ENCODE measurements at regions not wholly inside any gene's neighbourhood (a gene's known extent, or its start where the extent isn't known, plus 50 kb on each side); places are given as distances from the start of the nearest gene placed in this dataset.

DNA sequence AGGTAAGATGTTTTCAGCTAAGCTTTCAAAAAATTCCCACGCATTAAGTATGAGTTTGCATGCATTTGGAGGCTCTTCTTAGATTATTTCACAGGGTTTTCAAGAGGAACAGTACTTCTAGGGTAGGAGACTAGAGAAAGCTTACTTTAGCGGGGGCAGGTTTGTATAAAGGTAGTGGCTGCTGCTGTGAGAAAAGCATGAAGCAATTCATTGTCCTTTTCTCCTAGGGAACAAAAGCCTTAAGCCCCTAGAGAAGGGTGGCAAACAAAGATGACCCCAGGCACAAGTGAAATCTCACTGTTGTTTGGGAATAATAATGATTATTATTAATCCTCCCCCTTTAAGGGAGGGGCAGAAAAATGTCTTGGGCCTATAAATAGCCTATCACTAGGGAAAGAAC is 310.7 kb downstream of the DIPK2A start:
- no peak overlapping the region for H3K4me3 Mint-ChIP-seq
- H3K27me3 Mint-ChIP-seq (ENCODE audit: insufficient read depth): no peaks in the 10 kb centered on the region
- H3K4me1 ChIP-seq (ENCODE audit: control insufficient read depth, insufficient read depth, low read length): no peaks in the 10 kb centered on the region
- H3K9ac ChIP-seq (ENCODE audit: extremely low read depth, low read length, poor library complexity, severe bottlenecking): no peak overlapping the region
- no peak overlapping the region for H3K27ac ChIP-seq (ENCODE audit: low read depth, low read length)
- no peak for DNase-seq
- no peak overlapping the region for H3K27ac Mint-ChIP-seq
- 92 to 100% methylated on average over 1 to 2 of the region's 2 CpGs for WGBS, 2 experiments (ENCODE audit: insufficient coverage in 1 of 2, insufficient read length in 1 of 2)
- H3K36me3 Mint-ChIP-seq (ENCODE audit: low read depth): no peaks in the 10 kb centered on the region
- H3K27me3 ChIP-seq (ENCODE audit: control insufficient read depth, insufficient read depth, low read length, poor library complexity, severe bottlenecking): no peaks in the 10 kb centered on the region
- H3K4me3 ChIP-seq (ENCODE audit: low read length): no peak overlapping the region
- peaks cover 8% of the 10 kb centered on the region for H3K4me1 Mint-ChIP-seq
- H3K9me3 Mint-ChIP-seq: no peaks in the 10 kb centered on the region
- no peaks in the 10 kb centered on the region for H3K36me3 ChIP-seq (ENCODE audit: control insufficient read depth, insufficient read depth, low read length)
- H3K9me3 ChIP-seq (ENCODE audit: control insufficient read depth, low read length): no peaks in the 10 kb centered on the region
- TF ChIP-seq, protein P1, sequence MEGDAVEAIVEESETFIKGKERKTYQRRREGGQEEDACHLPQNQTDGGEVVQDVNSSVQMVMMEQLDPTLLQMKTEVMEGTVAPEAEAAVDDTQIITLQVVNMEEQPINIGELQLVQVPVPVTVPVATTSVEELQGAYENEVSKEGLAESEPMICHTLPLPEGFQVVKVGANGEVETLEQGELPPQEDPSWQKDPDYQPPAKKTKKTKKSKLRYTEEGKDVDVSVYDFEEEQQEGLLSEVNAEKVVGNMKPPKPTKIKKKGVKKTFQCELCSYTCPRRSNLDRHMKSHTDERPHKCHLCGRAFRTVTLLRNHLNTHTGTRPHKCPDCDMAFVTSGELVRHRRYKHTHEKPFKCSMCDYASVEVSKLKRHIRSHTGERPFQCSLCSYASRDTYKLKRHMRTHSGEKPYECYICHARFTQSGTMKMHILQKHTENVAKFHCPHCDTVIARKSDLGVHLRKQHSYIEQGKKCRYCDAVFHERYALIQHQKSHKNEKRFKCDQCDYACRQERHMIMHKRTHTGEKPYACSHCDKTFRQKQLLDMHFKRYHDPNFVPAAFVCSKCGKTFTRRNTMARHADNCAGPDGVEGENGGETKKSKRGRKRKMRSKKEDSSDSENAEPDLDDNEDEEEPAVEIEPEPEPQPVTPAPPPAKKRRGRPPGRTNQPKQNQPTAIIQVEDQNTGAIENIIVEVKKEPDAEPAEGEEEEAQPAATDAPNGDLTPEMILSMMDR (conservative IDR thresholded peaks at IDR 0.05): no peak

DNA sequence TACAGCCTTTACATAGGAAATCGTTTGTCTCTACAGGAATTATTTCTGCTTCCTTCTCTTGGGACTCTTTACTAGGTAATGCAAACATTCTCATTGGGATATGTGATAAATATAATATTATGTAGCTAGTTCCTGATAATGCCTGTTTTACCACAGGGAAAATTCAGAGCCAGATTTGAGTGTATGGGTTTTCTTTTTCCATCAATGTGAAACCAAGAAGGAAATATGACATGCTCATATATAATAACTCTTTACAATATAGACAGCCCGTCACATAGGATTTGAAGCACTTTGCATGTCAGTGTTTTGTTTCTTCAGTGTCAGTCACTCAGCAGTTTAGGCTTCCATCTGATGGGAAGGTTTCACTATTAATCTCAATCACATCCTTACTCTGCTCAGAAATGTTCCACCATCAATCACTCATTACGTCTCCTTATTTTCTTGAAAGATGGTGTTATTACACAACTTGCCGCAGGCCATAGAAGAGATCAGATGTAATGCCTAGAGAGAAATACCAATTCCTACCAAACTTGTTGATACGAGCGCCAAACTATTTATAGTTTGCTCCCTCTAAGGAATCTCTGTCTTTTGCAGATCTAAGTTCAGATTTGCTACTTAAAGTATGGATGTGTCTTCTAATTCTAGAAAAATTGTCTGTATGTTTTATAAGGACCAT is 314.8 kb downstream of the DIPK2A start:
- no peaks in the 10 kb centered on the region for H3K27me3 Mint-ChIP-seq (ENCODE audit: insufficient read depth)
- H3K4me1 ChIP-seq (ENCODE audit: control insufficient read depth, insufficient read depth, low read length): no peaks in the 10 kb centered on the region

DNA sequence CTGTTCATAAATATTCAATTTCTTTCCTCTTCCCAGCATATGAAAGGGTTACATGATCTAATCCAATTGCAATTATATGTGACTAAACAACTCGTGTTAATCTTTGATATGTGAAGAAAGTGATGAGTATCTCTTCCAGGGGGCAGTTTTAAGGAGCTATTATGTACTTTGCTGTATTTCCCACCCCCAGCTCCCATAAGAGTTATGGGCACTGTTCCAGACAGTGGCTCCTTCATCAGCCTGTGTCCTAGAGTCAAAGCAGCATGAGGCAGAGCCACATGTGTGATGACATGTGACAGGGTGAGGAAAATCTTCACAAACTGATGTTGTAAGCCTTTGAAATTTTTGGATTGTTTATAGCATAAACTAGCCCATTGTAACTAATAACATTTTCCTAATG is 315.4 kb downstream of the DIPK2A start:
- peaks cover 6% of the 10 kb centered on the region for H3K9me3 Mint-ChIP-seq
- H3K4me3 Mint-ChIP-seq: no peak overlapping the region
- no peak overlapping the region for H3K27ac Mint-ChIP-seq
- peaks cover 7% of the 10 kb centered on the region for H3K4me1 Mint-ChIP-seq
- H3K27ac ChIP-seq (ENCODE audit: low read depth, low read length): no peak overlapping the region
- no peaks in the 10 kb centered on the region for H3K36me3 Mint-ChIP-seq (ENCODE audit: low read depth)
- H3K4me1 ChIP-seq (ENCODE audit: control insufficient read depth, insufficient read depth, low read length): no peaks in the 10 kb centered on the region
- TF ChIP-seq, protein P1 (conservative IDR thresholded peaks at IDR 0.05): no peak
- H3K27me3 ChIP-seq (ENCODE audit: control insufficient read depth, insufficient read depth, low read length, poor library complexity, severe bottlenecking): no peaks in the 10 kb centered on the region
- H3K4me3 ChIP-seq (ENCODE audit: low read length): no peak overlapping the region
- no peaks in the 10 kb centered on the region for H3K9me3 ChIP-seq (ENCODE audit: control insufficient read depth, low read length)
- no peak for DNase-seq
- no peaks in the 10 kb centered on the region for H3K27me3 Mint-ChIP-seq (ENCODE audit: insufficient read depth)
- WGBS, 2 experiments (ENCODE audit: insufficient coverage in 1 of 2, insufficient read length in 1 of 2): 100% methylated on average over 1 of the region's 1 CpG; no CpG with 5 or more reads in 1 of the 2 experiments
- H3K36me3 ChIP-seq (ENCODE audit: control insufficient read depth, insufficient read depth, low read length): no peaks in the 10 kb centered on the region
- H3K9ac ChIP-seq (ENCODE audit: extremely low read depth, low read length, poor library complexity, severe bottlenecking): no peak overlapping the region

More for the DNA sequence above, 314.8 kb downstream of the DIPK2A start:
- no peak for DNase-seq
- no peaks in the 10 kb centered on the region for H3K36me3 Mint-ChIP-seq (ENCODE audit: low read depth)
- Histone ChIP-seq H3K9ac (ENCODE audit: extremely low read depth, low read length, poor library complexity, severe bottlenecking) (no peak overlapping the region), H3K27ac (ENCODE audit: low read depth, low read length) (no peak overlapping the region), H3K36me3 (ENCODE audit: control insufficient read depth, insufficient read depth, low read length) (no peaks in the 10 kb centered on the region), H3K9me3 (ENCODE audit: control insufficient read depth, low read length) (no peaks in the 10 kb centered on the region), H3K27me3 (ENCODE audit: control insufficient read depth, insufficient read depth, low read length, poor library complexity, severe bottlenecking) (no peaks in the 10 kb centered on the region), H3K4me3 (ENCODE audit: low read length) (no peak overlapping the region)
- H3K9me3 Mint-ChIP-seq: peaks cover 2% of the 10 kb centered on the region
- TF ChIP-seq, protein P1 (conservative IDR thresholded peaks at IDR 0.05): no peak
- no peak overlapping the region for H3K4me3 Mint-ChIP-seq
- 86 to 100% methylated on average over 4 to 6 of the region's 6 CpGs for WGBS, 2 experiments (ENCODE audit: insufficient coverage in 1 of 2, insufficient read length in 1 of 2)
- H3K4me1 Mint-ChIP-seq: peaks cover 8% of the 10 kb centered on the region
- no peak overlapping the region for H3K27ac Mint-ChIP-seq
